ENCODE measurements at regions not wholly inside any gene's neighbourhood (a gene's known extent, or its start where the extent isn't known, plus 50 kb on each side); places are given as distances from the start of the nearest gene placed in this dataset.

DNA sequence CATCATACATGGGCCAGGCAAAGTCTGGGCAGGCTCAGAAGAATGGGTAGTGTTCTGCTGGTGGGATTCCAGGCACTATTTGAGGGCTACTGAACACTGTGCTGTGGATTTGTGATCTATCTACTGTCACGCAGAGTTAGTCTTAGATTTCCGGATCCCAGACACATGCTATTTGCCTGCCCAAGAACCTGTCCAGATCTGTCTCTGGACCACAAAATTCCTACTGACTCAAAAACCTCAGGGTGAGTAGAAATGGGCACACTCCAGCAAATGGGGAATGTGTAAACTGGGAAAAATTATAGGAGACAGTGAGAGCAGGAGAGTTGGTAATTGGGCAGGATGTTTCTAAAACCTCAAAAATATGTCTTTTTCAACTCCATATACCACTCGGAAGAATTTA, 129.9 kb downstream of the GALC start:
- no peaks in the 10 kb centered on the region for H3K79me2 ChIP-seq (replicated peaks; ENCODE audit: insufficient read depth, low read length)
- H3K27ac ChIP-seq (ENCODE audit: low read length), result no peak overlapping the region
- no peaks in the 10 kb centered on the region for H3K27me3 ChIP-seq (ENCODE audit: insufficient read depth, low read depth, low read length)
- no peak overlapping the region for H3K9ac ChIP-seq (ENCODE audit: low read length)
- H3K4me2 ChIP-seq (ENCODE audit: low read length), result no peak overlapping the region
- H3K4me3 ChIP-seq (ENCODE audit: low read length), result no peak overlapping the region
- H3K9me2 ChIP-seq (ENCODE audit: insufficient read depth, low read length), result no peaks in the 10 kb centered on the region
- TF ChIP-seq MXI1 (conservative IDR thresholded peaks at IDR 0.05; ENCODE audit: poor library complexity, severe bottlenecking) (no peak), EP300 (conservative IDR thresholded peaks at IDR 0.05; ENCODE audit: poor library complexity, severe bottlenecking) (no peak), RAD21 (conservative IDR thresholded peaks at IDR 0.05) (no peak), EZH2 (IDR thresholded peaks at IDR 0.05; ENCODE audit: borderline replicate concordance, insufficient read depth, low read length, poor library complexity, severe bottlenecking) (no peak), REST (IDR thresholded peaks at IDR 0.05; ENCODE audit: borderline replicate concordance) (no peak), POLR2AphosphoS5 (IDR thresholded peaks at IDR 0.05) (no peak), SMC3 (conservative IDR thresholded peaks at IDR 0.05; ENCODE audit: poor library complexity) (no peak), TAF1 (IDR thresholded peaks at IDR 0.05; ENCODE audit: low read depth) (no peak)
- TF ChIP-seq, protein P1, sequence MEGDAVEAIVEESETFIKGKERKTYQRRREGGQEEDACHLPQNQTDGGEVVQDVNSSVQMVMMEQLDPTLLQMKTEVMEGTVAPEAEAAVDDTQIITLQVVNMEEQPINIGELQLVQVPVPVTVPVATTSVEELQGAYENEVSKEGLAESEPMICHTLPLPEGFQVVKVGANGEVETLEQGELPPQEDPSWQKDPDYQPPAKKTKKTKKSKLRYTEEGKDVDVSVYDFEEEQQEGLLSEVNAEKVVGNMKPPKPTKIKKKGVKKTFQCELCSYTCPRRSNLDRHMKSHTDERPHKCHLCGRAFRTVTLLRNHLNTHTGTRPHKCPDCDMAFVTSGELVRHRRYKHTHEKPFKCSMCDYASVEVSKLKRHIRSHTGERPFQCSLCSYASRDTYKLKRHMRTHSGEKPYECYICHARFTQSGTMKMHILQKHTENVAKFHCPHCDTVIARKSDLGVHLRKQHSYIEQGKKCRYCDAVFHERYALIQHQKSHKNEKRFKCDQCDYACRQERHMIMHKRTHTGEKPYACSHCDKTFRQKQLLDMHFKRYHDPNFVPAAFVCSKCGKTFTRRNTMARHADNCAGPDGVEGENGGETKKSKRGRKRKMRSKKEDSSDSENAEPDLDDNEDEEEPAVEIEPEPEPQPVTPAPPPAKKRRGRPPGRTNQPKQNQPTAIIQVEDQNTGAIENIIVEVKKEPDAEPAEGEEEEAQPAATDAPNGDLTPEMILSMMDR (IDR thresholded peaks at IDR 0.05; ENCODE audit: poor library complexity, severe bottlenecking), result no peak
- H3K36me3 ChIP-seq (ENCODE audit: insufficient read depth, low read length), result no peaks in the 10 kb centered on the region
- no peak overlapping the region for H2AFZ ChIP-seq (ENCODE audit: low read depth, low read length)
- no peaks in the 10 kb centered on the region for H4K20me1 ChIP-seq (ENCODE audit: insufficient read depth)
- no peaks in the 10 kb centered on the region for H3F3A ChIP-seq (ENCODE audit: insufficient read depth, low read length, poor library complexity, severe bottlenecking)
- H3K9me3 ChIP-seq (ENCODE audit: low read length), result no peaks in the 10 kb centered on the region

GRCh38 chr14:87852107-87852506, 140.9 kb downstream of the GALC start:
- no peak for TF ChIP-seq TAF1 (IDR thresholded peaks at IDR 0.05; ENCODE audit: low read depth)
- no peak for TF ChIP-seq MXI1 (conservative IDR thresholded peaks at IDR 0.05; ENCODE audit: poor library complexity, severe bottlenecking)
- TF ChIP-seq EZH2 (IDR thresholded peaks at IDR 0.05; ENCODE audit: borderline replicate concordance, insufficient read depth, low read length, poor library complexity, severe bottlenecking), result no peak
- no peak for TF ChIP-seq EP300 (conservative IDR thresholded peaks at IDR 0.05; ENCODE audit: poor library complexity, severe bottlenecking)
- no peak for TF ChIP-seq POLR2AphosphoS5 (IDR thresholded peaks at IDR 0.05)
- TF ChIP-seq, protein P1 (IDR thresholded peaks at IDR 0.05; ENCODE audit: poor library complexity, severe bottlenecking), result no peak
- no peak for TF ChIP-seq SMC3 (conservative IDR thresholded peaks at IDR 0.05; ENCODE audit: poor library complexity)
- TF ChIP-seq REST (IDR thresholded peaks at IDR 0.05; ENCODE audit: borderline replicate concordance), result no peak
- no peak for TF ChIP-seq RAD21 (conservative IDR thresholded peaks at IDR 0.05)
- H3K79me2 ChIP-seq (replicated peaks; ENCODE audit: insufficient read depth, low read length), result no peaks in the 10 kb centered on the region
- H3K27ac ChIP-seq (ENCODE audit: low read length), result no peak overlapping the region
- H3K4me2 ChIP-seq (ENCODE audit: low read length), result no peak overlapping the region
- H3K9me3 ChIP-seq (ENCODE audit: low read length), result no peaks in the 10 kb centered on the region
- H2AFZ ChIP-seq (ENCODE audit: low read depth, low read length), result no peak overlapping the region
- no peaks in the 10 kb centered on the region for H3K9me2 ChIP-seq (ENCODE audit: insufficient read depth, low read length)
- no peak overlapping the region for H3K9ac ChIP-seq (ENCODE audit: low read length)
- no peaks in the 10 kb centered on the region for H3F3A ChIP-seq (ENCODE audit: insufficient read depth, low read length, poor library complexity, severe bottlenecking)
- H3K27me3 ChIP-seq (ENCODE audit: insufficient read depth, low read depth, low read length), result no peaks in the 10 kb centered on the region
- H3K4me3 ChIP-seq (ENCODE audit: low read length), result no peak overlapping the region
- H3K36me3 ChIP-seq (ENCODE audit: insufficient read depth, low read length), result no peaks in the 10 kb centered on the region
- H4K20me1 ChIP-seq (ENCODE audit: insufficient read depth), result no peaks in the 10 kb centered on the region
